Osteocyte (in vitro differentiated cells): ENCODE measurements at regions not wholly inside any gene's neighbourhood (a gene's known extent, or its start where the extent isn't known, plus 50 kb on each side); places are given as distances from the start of the nearest gene placed in this dataset.

Source experiments
- DNase-seq: peaks from one replicate; pipeline ENCODE4 v3.0.0; 2021; ENCODE audit warnings: mixed read lengths; ENCODE audit not compliant: unreplicated experiment; ENCODE audit errors: extremely low spot score
- H3K27ac Mint-ChIP-seq: one replicate; pipeline ENCODE4 v1.8.0; 2021; ENCODE audit warnings: mild to moderate bottlenecking, mixed read lengths; ENCODE audit not compliant: unreplicated experiment
- H3K27me3 Mint-ChIP-seq: one replicate; pipeline ENCODE4 v1.8.0; 2021; ENCODE audit warnings: mixed read lengths; ENCODE audit not compliant: unreplicated experiment
- H3K36me3 Mint-ChIP-seq: one replicate; pipeline ENCODE4 v1.8.0; 2021; ENCODE audit warnings: mixed read lengths; ENCODE audit not compliant: unreplicated experiment
- H3K4me1 Mint-ChIP-seq: one replicate; pipeline ENCODE4 v1.8.0; 2021; ENCODE audit warnings: mixed read lengths; ENCODE audit not compliant: unreplicated experiment
- H3K4me3 Mint-ChIP-seq: one replicate; pipeline ENCODE4 v1.8.0; 2021; ENCODE audit warnings: mild to moderate bottlenecking, moderate library complexity, mixed read lengths; ENCODE audit not compliant: unreplicated experiment
- H3K9me3 Mint-ChIP-seq: one replicate; pipeline ENCODE4 v1.8.0; 2021; ENCODE audit warnings: mixed read lengths; ENCODE audit not compliant: unreplicated experiment
- TF ChIP-seq, protein P1 (sequence below): fragments of 200-600 bp; sonication (generic); IDR thresholded peaks from 2 replicates; pipeline ENCODE4 v1.5.0; 2021; ENCODE audit warnings: antibody characterized with exemption, mild to moderate bottlenecking, moderate library complexity

DNA sequence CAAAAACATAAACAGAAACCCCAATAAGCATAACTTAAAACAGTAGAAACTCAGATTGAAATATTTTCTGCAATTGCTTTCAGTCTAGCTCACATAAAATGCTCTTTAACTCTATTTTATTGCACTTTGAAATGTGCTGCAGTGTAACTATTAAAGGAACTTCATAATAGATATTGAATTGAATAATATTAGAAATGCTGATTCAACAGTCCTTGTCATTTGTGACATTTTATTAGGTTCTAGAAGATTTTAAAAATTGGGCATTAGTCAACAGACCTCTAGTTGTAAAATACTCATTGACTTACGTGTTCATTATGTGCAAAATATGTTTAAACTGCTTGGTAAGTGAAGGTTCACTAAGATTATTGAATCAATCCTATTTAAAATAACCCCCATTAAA is 1422.3 kb downstream of the PLA2G4A start:
- TF ChIP-seq, protein P1, sequence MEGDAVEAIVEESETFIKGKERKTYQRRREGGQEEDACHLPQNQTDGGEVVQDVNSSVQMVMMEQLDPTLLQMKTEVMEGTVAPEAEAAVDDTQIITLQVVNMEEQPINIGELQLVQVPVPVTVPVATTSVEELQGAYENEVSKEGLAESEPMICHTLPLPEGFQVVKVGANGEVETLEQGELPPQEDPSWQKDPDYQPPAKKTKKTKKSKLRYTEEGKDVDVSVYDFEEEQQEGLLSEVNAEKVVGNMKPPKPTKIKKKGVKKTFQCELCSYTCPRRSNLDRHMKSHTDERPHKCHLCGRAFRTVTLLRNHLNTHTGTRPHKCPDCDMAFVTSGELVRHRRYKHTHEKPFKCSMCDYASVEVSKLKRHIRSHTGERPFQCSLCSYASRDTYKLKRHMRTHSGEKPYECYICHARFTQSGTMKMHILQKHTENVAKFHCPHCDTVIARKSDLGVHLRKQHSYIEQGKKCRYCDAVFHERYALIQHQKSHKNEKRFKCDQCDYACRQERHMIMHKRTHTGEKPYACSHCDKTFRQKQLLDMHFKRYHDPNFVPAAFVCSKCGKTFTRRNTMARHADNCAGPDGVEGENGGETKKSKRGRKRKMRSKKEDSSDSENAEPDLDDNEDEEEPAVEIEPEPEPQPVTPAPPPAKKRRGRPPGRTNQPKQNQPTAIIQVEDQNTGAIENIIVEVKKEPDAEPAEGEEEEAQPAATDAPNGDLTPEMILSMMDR = no peak
- Mint-ChIP-seq H3K27ac (no peak overlapping the region), H3K4me3 (no peak overlapping the region), H3K4me1 (peaks cover 5% of the 10 kb centered on the region), H3K27me3 (no peaks in the 10 kb centered on the region), H3K9me3 (peaks cover 1% of the 10 kb centered on the region), H3K36me3 (no peaks in the 10 kb centered on the region)
- no peak for DNase-seq

DNA sequence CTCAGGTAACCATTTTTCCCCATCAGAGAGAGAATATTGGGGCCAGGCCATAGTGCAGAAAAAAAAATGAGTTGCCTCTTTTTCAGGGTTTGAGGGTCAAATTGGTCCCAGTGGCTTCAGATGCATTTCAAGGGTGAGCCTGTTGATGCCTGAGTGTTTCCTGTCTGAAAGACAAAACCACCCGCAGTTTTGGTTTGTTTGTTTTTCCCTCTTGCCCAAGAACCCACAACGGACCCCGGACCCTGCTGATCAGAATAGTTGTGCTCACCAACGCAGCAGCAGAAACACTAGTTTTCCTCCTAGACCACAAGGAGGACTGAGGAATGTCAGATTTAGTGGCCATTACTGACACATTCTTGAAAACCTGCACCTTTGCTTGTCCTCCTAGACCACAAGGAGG is 1433.1 kb downstream of the PLA2G4A start:
- H3K9me3 Mint-ChIP-seq = peaks cover 15% of the 10 kb centered on the region
- no peaks in the 10 kb centered on the region for H3K27me3 Mint-ChIP-seq
- H3K36me3 Mint-ChIP-seq = no peaks in the 10 kb centered on the region
- TF ChIP-seq, protein P1 = no peak
- no peak for DNase-seq
- no peak overlapping the region for H3K27ac Mint-ChIP-seq
- H3K4me1 Mint-ChIP-seq = no peaks in the 10 kb centered on the region
- no peak overlapping the region for H3K4me3 Mint-ChIP-seq

DNA sequence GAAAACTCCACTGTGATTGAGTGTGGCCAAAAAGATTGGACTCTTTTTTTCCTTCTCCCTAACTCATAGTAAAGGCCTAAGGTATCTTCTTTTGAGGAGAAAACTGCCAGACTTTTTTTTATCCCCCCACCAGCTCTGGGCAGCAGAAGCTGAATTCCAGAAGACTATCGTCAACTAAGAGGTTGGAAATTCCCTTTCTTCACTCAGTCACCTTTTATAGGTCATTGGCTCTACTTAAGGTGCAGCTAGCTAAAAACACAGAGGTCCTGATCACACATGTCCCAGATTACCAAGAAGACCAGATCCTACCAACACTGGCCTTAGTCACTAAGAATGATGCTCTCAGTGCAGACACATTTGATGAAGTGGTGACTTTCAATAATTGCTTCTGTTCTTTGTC is 1441.2 kb downstream of the PLA2G4A start:
- no peaks in the 10 kb centered on the region for H3K27me3 Mint-ChIP-seq
- no peak for DNase-seq
- TF ChIP-seq, protein P1 = no peak
- H3K27ac Mint-ChIP-seq = no peak overlapping the region
- H3K9me3 Mint-ChIP-seq = peaks cover 6% of the 10 kb centered on the region
- H3K4me1 Mint-ChIP-seq = no peaks in the 10 kb centered on the region
- H3K36me3 Mint-ChIP-seq = no peaks in the 10 kb centered on the region
- no peak overlapping the region for H3K4me3 Mint-ChIP-seq

DNA sequence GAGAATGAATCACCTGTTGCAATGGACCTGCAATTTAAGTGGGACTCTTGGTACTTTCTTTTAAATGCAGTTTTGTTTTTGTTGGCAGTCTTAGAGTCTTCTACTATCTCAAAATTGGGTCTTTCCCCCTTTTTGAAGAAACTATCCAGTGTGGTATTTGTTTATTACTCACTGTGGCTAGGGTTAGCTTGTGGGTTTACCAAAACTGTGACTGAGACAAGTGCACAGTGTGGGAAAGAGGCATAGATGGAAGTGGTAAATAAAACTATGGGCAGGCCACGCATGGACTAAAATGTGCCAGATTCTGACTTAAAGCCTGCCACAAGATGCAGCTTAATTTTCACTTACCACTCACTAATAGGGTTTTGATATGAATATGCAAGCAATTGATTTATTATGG is 1441.7 kb downstream of the PLA2G4A start:
- Mint-ChIP-seq H3K4me1 (no peaks in the 10 kb centered on the region), H3K27me3 (no peaks in the 10 kb centered on the region), H3K27ac (no peak overlapping the region), H3K36me3 (no peaks in the 10 kb centered on the region), H3K9me3 (peaks cover 6% of the 10 kb centered on the region), H3K4me3 (no peak overlapping the region)
- DNase-seq = no peak
- TF ChIP-seq, protein P1 = no peak

DNA sequence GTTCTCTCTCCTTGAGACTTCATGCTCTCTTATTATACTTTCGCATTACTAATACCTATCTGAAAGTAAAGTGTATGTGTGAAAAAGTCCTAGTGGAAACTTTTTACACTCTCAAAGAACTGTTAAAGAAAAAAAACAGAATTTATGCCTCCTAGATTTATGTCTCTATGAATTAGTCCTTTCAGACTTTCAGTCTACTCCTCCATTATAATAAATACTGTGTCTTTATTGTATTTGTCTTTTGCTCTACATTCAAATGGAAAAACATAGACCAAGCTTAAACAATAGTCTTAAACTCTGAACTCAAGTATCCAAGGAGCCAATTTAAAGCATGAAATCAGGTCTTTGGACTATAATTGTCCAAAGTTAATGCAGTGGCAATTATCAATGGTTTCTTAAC is 1449.0 kb downstream of the PLA2G4A start:
- no peaks in the 10 kb centered on the region for H3K36me3 Mint-ChIP-seq
- peaks cover 4% of the 10 kb centered on the region for H3K4me1 Mint-ChIP-seq
- TF ChIP-seq, protein P1 = no peak
- H3K27ac Mint-ChIP-seq = no peak overlapping the region
- DNase-seq = no peak
- H3K9me3 Mint-ChIP-seq = no peaks in the 10 kb centered on the region
- H3K27me3 Mint-ChIP-seq = no peaks in the 10 kb centered on the region
- no peak overlapping the region for H3K4me3 Mint-ChIP-seq
